Transverse colon (tissue), 3 donors: ENCODE measurements at regions not wholly inside any gene's neighbourhood (a gene's known extent, or its start where the extent isn't known, plus 50 kb on each side); places are given as distances from the start of the nearest gene placed in this dataset.

Source experiments
- EP300 ChIP-seq: sonication (generic); formaldehyde crosslinking; IDR thresholded peaks from one replicate; pipeline ENCODE4 v1.6.1; 2017; ENCODE audit warnings: antibody characterized with exemption, low read depth
- POLR2A ChIP-seq: fragments of 450-650 bp; IDR thresholded peaks from one replicate; pipeline ENCODE4 v1.6.1; 2016; ENCODE audit warnings: antibody characterized with exemption, mild to moderate bottlenecking, moderate library complexity
- TF ChIP-seq, protein P1 (sequence below), 5 experiments: fragments of 200-600 bp in 3 of 5; fragments of 450-650 bp in 2 of 5; sonication (generic) in 3 of 5; IDR thresholded peaks; 1 replicate in 2 of 5; 2 replicates in 3 of 5; pipeline ENCODE4 v1.5.1; 2016 to 2017; ENCODE audit warnings: antibody characterized with exemption in 5 of 5, inconsistent platforms in 3 of 5, mild to moderate bottlenecking in 2 of 5, moderate library complexity in 1 of 5

DNA sequence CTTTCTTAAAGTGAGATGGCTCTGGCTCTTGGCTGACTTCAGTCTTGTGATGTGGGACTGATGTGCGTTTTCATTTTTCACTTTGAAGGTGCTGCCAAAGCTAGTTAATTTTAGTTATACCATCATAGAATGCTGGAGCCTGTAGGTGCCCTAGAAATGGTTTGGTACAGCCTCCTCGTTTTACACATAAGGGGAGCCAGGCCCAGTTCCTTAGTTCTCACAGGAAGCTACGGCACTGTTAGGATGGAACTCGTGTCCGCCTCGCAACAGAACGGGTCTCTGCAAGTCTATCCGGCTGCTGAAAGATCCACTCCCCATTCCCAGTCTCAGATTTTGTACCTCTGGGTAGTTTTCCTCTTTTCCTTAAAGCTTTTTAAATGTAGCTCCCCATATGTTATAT is 173.2 kb upstream of the PRPS1L1 start:
- TF ChIP-seq, protein P1, sequence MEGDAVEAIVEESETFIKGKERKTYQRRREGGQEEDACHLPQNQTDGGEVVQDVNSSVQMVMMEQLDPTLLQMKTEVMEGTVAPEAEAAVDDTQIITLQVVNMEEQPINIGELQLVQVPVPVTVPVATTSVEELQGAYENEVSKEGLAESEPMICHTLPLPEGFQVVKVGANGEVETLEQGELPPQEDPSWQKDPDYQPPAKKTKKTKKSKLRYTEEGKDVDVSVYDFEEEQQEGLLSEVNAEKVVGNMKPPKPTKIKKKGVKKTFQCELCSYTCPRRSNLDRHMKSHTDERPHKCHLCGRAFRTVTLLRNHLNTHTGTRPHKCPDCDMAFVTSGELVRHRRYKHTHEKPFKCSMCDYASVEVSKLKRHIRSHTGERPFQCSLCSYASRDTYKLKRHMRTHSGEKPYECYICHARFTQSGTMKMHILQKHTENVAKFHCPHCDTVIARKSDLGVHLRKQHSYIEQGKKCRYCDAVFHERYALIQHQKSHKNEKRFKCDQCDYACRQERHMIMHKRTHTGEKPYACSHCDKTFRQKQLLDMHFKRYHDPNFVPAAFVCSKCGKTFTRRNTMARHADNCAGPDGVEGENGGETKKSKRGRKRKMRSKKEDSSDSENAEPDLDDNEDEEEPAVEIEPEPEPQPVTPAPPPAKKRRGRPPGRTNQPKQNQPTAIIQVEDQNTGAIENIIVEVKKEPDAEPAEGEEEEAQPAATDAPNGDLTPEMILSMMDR (IDR thresholded peaks at IDR 0.05), result no peak
- TF ChIP-seq POLR2A (no peak), EP300 (no peak)
